Stomach (tissue), 4 donors: ENCODE measurements at regions not wholly inside any gene's neighbourhood (a gene's known extent, or its start where the extent isn't known, plus 50 kb on each side); places are given as distances from the start of the nearest gene placed in this dataset.

ENCODE experiments used
- CTCF ChIP-seq, 7 experiments: fragments of 450-650 bp in 4 of 7; fragments of 200-600 bp in 3 of 7; sonication (generic) in 3 of 7; IDR thresholded peaks; one replicate each; pipeline ENCODE4 v1.5.1; 2016 to 2019; ENCODE audit warnings: antibody characterized with exemption in 7 of 7, control low read depth in 2 of 7, mild to moderate bottlenecking in 1 of 7
- POLR2A ChIP-seq, 4 donors: fragments of 450-650 bp; IDR thresholded peaks; one replicate each; pipeline ENCODE4 v1.6.1; 2016; ENCODE audit warnings: antibody characterized with exemption in 4 of 4, control low read depth in 2 of 4, mild to moderate bottlenecking in 1 of 4, moderate library complexity in 1 of 4
- POLR2AphosphoS5 ChIP-seq, 3 donors: sonication (generic); formaldehyde crosslinking; IDR thresholded peaks; one replicate each; pipeline ENCODE4 v1.6.1; 2016; ENCODE audit warnings: antibody characterized with exemption in 3 of 3

- TF ChIP-seq CTCF (IDR thresholded peaks at IDR 0.05) (no peak), POLR2A (IDR thresholded peaks at IDR 0.05) (no peak), POLR2AphosphoS5 (IDR thresholded peaks at IDR 0.05) (no peak)
Observed at GRCh38 chr1:58993403-58993802, 209.6 kb upstream of the JUN start.
